ENCODE measurements at regions not wholly inside any gene's neighbourhood (a gene's known extent, or its start where the extent isn't known, plus 50 kb on each side); places are given as distances from the start of the nearest gene placed in this dataset.

DNA sequence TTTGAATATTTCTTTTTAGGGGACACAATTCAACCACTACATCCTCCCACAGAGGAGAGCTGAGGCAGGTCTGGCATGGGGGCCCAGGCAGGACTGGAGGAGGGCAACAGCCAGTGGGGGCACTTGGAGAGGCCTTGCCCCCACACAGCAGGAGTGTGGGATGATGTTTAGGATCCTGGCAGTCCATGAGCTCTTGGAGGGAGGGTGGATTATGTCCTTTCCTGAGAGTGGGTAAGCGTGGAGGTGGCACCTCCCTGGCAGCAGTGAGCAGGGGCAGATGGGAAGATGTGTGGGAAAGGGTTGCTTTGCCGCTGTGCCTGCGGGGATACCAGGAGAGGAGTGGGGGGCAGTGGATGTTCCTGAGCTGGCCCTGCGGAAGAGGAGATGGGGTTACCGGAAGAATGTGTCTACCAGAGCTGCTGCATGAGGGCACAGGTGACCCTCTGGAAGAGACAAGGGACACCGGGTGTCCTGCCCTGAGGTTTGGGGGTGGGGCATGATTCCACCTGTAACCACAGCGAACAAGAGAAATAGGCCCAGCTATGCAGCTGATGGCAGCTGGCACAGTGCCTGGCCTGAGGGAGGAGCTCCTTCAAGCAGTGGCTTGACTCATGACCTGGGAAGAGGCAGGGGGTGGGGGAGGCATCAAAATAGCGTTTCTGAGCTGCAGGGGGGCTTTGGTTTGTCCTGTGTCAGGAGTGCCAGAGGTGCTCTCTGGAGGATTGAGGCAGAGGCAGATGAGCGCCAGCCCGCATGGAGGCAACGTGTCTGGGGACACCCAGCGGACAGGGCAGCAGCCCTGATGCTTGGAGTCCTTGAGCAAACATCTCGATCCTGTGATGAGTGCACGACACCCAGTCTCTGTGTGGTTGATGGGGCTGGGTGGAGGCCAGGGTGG, 123.9 kb upstream of the TMPRSS2 start:
- TF ChIP-seq EZH2 (IDR thresholded peaks at IDR 0.05; ENCODE audit: borderline replicate concordance, low read length): no peak
- TF ChIP-seq, protein P1, sequence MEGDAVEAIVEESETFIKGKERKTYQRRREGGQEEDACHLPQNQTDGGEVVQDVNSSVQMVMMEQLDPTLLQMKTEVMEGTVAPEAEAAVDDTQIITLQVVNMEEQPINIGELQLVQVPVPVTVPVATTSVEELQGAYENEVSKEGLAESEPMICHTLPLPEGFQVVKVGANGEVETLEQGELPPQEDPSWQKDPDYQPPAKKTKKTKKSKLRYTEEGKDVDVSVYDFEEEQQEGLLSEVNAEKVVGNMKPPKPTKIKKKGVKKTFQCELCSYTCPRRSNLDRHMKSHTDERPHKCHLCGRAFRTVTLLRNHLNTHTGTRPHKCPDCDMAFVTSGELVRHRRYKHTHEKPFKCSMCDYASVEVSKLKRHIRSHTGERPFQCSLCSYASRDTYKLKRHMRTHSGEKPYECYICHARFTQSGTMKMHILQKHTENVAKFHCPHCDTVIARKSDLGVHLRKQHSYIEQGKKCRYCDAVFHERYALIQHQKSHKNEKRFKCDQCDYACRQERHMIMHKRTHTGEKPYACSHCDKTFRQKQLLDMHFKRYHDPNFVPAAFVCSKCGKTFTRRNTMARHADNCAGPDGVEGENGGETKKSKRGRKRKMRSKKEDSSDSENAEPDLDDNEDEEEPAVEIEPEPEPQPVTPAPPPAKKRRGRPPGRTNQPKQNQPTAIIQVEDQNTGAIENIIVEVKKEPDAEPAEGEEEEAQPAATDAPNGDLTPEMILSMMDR (IDR thresholded peaks at IDR 0.05; ENCODE audit: low read length): no peak

All from OCI-LY1 (cell line).